GM12878 (cell line): ENCODE measurements at regions not wholly inside any gene's neighbourhood (a gene's known extent, or its start where the extent isn't known, plus 50 kb on each side); places are given as distances from the start of the nearest gene placed in this dataset.

Experiments used
- ATAC-seq: fragments of 200-7000 bp; cut with Tn5 transposase; 3 replicates; pipeline ENCODE4 v1.9.1; 2020; ENCODE audit warnings: mild to moderate bottlenecking, moderate library complexity
- BruUV-seq: library from RNA; stranded (reverse); fragments of 400-500 nt; replicated peaks from 2 replicates; lab custom pipeline; 2021; lab: Mats Ljungman, UMichigan
- CTCF ChIA-PET: fragments of 300-600 bp; sonication (Branson Sonifier 250); formaldehyde crosslinking; extraction: SDS; loops from one replicate; lab custom pipeline; 2021; ENCODE audit warnings: inconsistent platforms; lab: Yijun Ruan, JAX
- POLR2A ChIA-PET: fragments of 350-600 bp; formaldehyde crosslinking; extraction: SDS; loops from one replicate; lab custom pipeline; 2021; ENCODE audit warnings: inconsistent platforms; lab: Charles Lee
- RAD21 ChIA-PET: fragments of 300-600 bp; sonication (Branson Sonifier 250); formaldehyde crosslinking; loops from one replicate; lab custom pipeline; 2023; ENCODE audit warnings: antibody characterized with exemption; ENCODE audit not compliant: unreplicated experiment; lab: Charles Lee
- SMC1A ChIA-PET: fragments of 300-600 bp; sonication (Branson Sonifier 250); formaldehyde crosslinking; loops from one replicate; lab custom pipeline; 2023; ENCODE audit not compliant: unreplicated experiment, uncharacterized antibody; lab: Charles Lee
- DNase-seq: peaks from one replicate; pipeline ENCODE4 v3.0.0-alpha.2; 2011; ENCODE audit warnings: low read depth, low spot score
- FAIRE-seq: peaks from 3 replicates; lab custom pipeline; 2011; peaks lifted over from hg19 to GRCh38; lab: Jason Lieb, UNC
- H2AFZ ChIP-seq: 2 replicates; pipeline ENCODE4 v1.6.0; 2011; ENCODE audit warnings: low read depth, low read length, control low read depth; ENCODE audit not compliant: control insufficient read depth
- H3K27ac ChIP-seq: 2 replicates; pipeline ENCODE4 v1.5.1; 2011; ENCODE audit warnings: control low read depth; ENCODE audit not compliant: control insufficient read depth, insufficient read depth
- H3K27me3 ChIP-seq, 2 experiments: replicated peaks in 1 of 2; 2 replicates each; pipeline versions ENCODE4 v1.6.0 to v1.6.1; 2011; ENCODE audit warnings: low read length in 1 of 2; ENCODE audit not compliant: control insufficient read depth in 2 of 2, insufficient read depth in 2 of 2
- H3K36me3 ChIP-seq, 2 experiments: 2 replicates each; pipeline ENCODE4 v1.5.1; 2011; ENCODE audit warnings: low read length in 1 of 2; ENCODE audit not compliant: control insufficient read depth in 2 of 2, insufficient read depth in 2 of 2
- H3K4me1 ChIP-seq: 2 replicates; pipeline ENCODE4 v1.6.1; 2011; ENCODE audit warnings: mild to moderate bottlenecking, low read length, moderate library complexity, mixed read lengths; ENCODE audit not compliant: control insufficient read depth, insufficient read depth
- H3K4me2 ChIP-seq: 2 replicates; pipeline ENCODE4 v1.6.0; 2011; ENCODE audit warnings: control low read depth; ENCODE audit not compliant: control insufficient read depth, insufficient read depth
- H3K4me3 ChIP-seq: fragments of 200-600 bp; sonication (generic); 2 replicates; pipeline ENCODE4 v1.5.1; 2016
- H3K79me2 ChIP-seq: 2 replicates; pipeline ENCODE4 v1.6.0; 2011; ENCODE audit warnings: low read length; ENCODE audit not compliant: control insufficient read depth, insufficient read depth
- H3K9ac ChIP-seq: 2 replicates; pipeline ENCODE4 v1.8.0; 2011; ENCODE audit warnings: low read length, control low read depth, mixed read lengths; ENCODE audit not compliant: control insufficient read depth, insufficient read depth
- H3K9me3 ChIP-seq: replicated peaks from 3 replicates; pipeline ENCODE4 v1.5.1; 2011; ENCODE audit warnings: mild to moderate bottlenecking, low read length; ENCODE audit not compliant: control insufficient read depth, insufficient read depth
- H4K20me1 ChIP-seq: 2 replicates; pipeline ENCODE4 v1.6.0; 2011; ENCODE audit not compliant: control insufficient read depth, insufficient read depth
- RCOR1 ChIP-seq: conservative IDR thresholded peaks from 2 replicates; pipeline ENCODE4 v1.6.1; 2012; ENCODE audit warnings: low read depth, low read length, improper control_type of control experiment
- RELA ChIP-seq: fragments of 450-650 bp; IDR thresholded peaks from 2 replicates; pipeline ENCODE4 v1.8.0; 2014; ENCODE audit warnings: borderline replicate concordance; ENCODE audit not compliant: partially characterized antibody
- RUNX3 ChIP-seq: IDR thresholded peaks from 2 replicates; pipeline ENCODE4 v1.6.1; 2012; ENCODE audit warnings: low read length, inconsistent platforms
- WGBS: methylation state at CpG from one replicate; pipeline ENCODE4 v1.1.6; 2016; ENCODE audit warnings: low lambda C conversion rate; ENCODE audit not compliant: insufficient replicate concordance, insufficient coverage; ENCODE audit errors: missing lambda C conversion rate; 5-methylcytosine and 5-hydroxymethylcytosine counted together
- in situ Hi-C: fragments of 300-500 bp; cut with MboI; formaldehyde crosslinking; loops from 9 replicates; pipeline ENCODE4 v1.14.3; 2018; ENCODE audit warnings: mixed read lengths
- intact Hi-C: fragments of 100-400 bp; cut with micrococcal nuclease; formaldehyde crosslinking; loops from one replicate; pipeline ENCODE4 v1.14.2; 2022; ENCODE audit not compliant: unreplicated experiment

DNA sequence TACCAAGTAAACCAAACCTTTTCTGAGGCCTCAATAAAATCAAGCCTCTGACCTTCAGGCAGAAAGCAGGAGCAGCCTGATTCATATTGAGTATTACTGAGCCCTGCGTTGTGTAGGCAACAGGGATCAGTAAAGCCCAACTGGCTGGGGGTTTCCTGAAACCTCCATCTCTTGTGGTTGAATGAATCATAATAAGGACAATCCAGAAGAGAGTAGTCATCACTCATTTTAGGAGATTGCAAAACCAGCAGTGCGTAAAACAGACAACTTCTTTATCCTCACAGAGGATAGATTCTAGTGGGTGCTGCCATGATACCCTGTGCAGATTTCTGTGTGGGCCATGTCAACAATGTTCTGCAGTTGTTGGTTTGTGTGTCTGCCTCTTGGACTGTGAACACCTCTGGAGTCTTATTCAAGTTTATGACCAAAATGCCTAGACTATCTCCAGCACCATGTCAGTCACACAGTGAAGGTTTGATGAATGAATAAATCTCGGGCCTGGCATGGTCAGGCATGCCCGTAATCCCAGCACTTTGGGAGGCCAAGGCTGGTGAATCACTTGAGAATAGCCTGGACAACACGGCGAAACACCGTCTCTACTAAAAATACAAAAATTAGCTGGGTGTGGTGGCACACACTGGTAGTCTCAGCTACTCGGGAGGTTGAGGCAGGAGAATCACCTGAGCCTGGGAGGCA lies 51.8 kb upstream of the RAB27B start:
- no peak overlapping the region for H3K9ac ChIP-seq

GRCh38 chr18:54777118-54777791 lies 51.0 kb upstream of the RAB27B start:
- Histone ChIP-seq H3K4me2 (no peak overlapping the region), H2AFZ (no peak overlapping the region), H3K9ac (no peak overlapping the region), H4K20me1 (no peaks in the 10 kb centered on the region), H3K79me2 (no peaks in the 10 kb centered on the region), H3K27ac (no peak overlapping the region), H3K4me3 (no peak overlapping the region), H3K36me3 (no peaks in the 10 kb centered on the region), H3K27me3 (no peaks in the 10 kb centered on the region), H3K4me1 (no peaks in the 10 kb centered on the region), H3K9me3 (no peaks in the 10 kb centered on the region)
- FAIRE-seq, result no peak
- intact Hi-C loops (no loop called here), in situ Hi-C loops (no loop called here)
- RAD21 ChIA-PET, result no interaction called here
- CTCF ChIA-PET, result no interaction called here
- TF ChIP-seq RCOR1, result no peak
- DNase-seq, result no peak
- no TSS peak for BruUV-seq
- 50% methylated on average over 1 of the region's 1 CpG for WGBS
- POLR2A ChIA-PET, result no interaction called here
- peak; percentile 58 for ATAC-seq
- SMC1A ChIA-PET, result no interaction called here

More for the DNA sequence above, 51.8 kb upstream of the RAB27B start:
- ChIA-PET SMC1A (no interaction called here), POLR2A (no interaction called here), RAD21 (no interaction called here), CTCF (no interaction called here)
- no peak overlapping the region for H3K4me2 ChIP-seq
- H3K4me3 ChIP-seq, result no peak overlapping the region
- H3K36me3 ChIP-seq, result no peaks in the 10 kb centered on the region
- BruUV-seq, result no TSS peak
- peak; percentile 64 for TF ChIP-seq RUNX3
- TF ChIP-seq RELA, result no peak
- WGBS, result 35% methylated on average over 8 of the region's 8 CpGs
- DNase-seq, result peak; percentile 12
- peak; percentile 88 for ATAC-seq
- no peak for FAIRE-seq
- no peaks in the 10 kb centered on the region for H3K27me3 ChIP-seq
- H2AFZ ChIP-seq, result no peak overlapping the region
- no peaks in the 10 kb centered on the region for H4K20me1 ChIP-seq
- H3K27ac ChIP-seq, result no peak overlapping the region
- in situ Hi-C loops (no loop called here), intact Hi-C loops (no loop called here)
- no peaks in the 10 kb centered on the region for H3K79me2 ChIP-seq
- no peaks in the 10 kb centered on the region for H3K4me1 ChIP-seq
- no peaks in the 10 kb centered on the region for H3K9me3 ChIP-seq
